Fibroblast of lung (primary cell): ENCODE measurements at regions not wholly inside any gene's neighbourhood (a gene's known extent, or its start where the extent isn't known, plus 50 kb on each side); places are given as distances from the start of the nearest gene placed in this dataset.

Source experiments
- CTCF ChIP-seq, 2 donors: IDR thresholded peaks in 1 of 2; conservative IDR thresholded peaks in 1 of 2; 1 replicate in 1 of 2; 2 replicates in 1 of 2; pipeline ENCODE4 v1.5.1; 2011 to 2012; ENCODE audit warnings: low read length in 2 of 2, control low read depth in 1 of 2, inconsistent platforms in 1 of 2, low read depth in 1 of 2, mild to moderate bottlenecking in 1 of 2
- EZH2 ChIP-seq: IDR thresholded peaks from 2 replicates; pipeline ENCODE4 v1.5.1; 2012; ENCODE audit warnings: low read length, control low read depth, mild to moderate bottlenecking; ENCODE audit errors: missing control alignments

- no peak for TF ChIP-seq CTCF (conservative IDR thresholded peaks at IDR 0.05 in 1 of 2, IDR thresholded peaks at IDR 0.05 in 1 of 2; ENCODE audit: low read depth in 1 of 2, low read length in 2 of 2)
- no peak for TF ChIP-seq EZH2
These were observed 82.0 kb upstream of the TMEM164 start for GRCh38 chrX:109920868-109921267.
